ENCODE measurements at regions not wholly inside any gene's neighbourhood (a gene's known extent, or its start where the extent isn't known, plus 50 kb on each side); places are given as distances from the start of the nearest gene placed in this dataset.
"Not testable (repeated sequence)": the region's sequence is repeated elsewhere in the genome, so short reads cannot be mapped to it uniquely, and the experiment has no call there.

DNA sequence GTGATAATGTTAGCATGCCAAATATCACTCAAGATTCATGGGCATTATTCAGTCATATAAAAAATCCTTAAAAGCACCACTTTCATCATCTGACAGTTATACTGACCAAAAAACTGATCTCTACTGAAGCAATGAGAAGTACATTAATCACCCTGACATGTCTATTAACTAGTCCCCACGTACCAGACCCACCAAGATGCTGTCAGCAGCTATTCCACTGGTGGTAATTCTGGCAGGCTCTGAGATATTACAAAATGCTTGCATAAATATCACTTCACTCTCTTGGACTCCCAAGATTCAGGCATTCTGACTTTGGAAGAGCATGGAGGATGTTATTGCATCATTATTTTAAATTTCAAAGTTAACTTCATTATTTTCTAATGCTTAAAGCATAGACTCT lies 717.0 kb downstream of the DNAH5 start:
- no peak for DNase-seq (ENCODE audit: low read depth, low spot score)

DNA sequence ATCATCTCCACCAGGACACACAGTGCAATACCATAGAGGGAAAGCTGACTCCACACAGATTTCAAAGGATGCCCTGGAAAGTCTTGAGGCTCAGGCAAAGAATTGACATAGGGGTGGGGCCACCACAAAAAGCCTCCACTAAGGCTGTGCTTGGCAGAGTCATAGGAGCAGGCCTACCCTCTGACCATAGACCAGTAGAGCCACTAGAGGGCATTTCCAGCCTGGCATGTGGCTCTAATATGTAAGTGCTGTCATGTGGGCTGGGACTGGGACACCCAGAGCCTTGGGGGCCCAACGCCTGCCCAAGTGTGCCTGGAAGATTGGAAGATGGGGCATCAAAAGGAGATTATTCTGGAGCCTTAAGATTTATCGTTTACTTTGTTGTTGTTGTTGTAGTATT lies 726.0 kb downstream of the DNAH5 start:
- peak; percentile 8 for DNase-seq (ENCODE audit: low read depth, low spot score)

DNA sequence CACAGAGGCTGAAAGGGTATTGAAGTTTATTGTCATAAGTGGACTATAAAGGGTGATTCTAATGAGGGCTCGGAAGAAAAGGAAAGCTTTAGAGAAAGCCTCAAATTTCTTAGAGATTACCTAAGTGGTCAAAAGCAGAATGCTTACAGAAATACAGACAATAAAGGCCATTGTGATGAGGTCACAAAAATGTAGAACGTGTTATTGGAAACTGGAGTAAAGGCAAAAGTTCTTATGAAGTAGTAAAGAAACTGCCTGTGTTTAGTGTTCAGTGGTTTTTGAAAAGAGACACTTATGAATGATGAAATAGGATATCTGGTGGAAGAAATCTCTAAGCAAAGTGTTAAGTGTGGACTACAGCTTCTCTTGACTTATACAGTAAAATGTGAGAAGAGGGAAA lies 726.9 kb downstream of the DNAH5 start:
- no peak for DNase-seq (ENCODE audit: low read depth, low spot score)

GRCh38 chr5:13215806-13216205 lies 728.7 kb downstream of the DNAH5 start:
- DNase-seq (ENCODE audit: low read depth, low spot score) = no peak

GRCh38 chr5:13215370-13215769 lies 729.1 kb downstream of the DNAH5 start:
- no peak for DNase-seq (ENCODE audit: low read depth, low spot score)

DNA sequence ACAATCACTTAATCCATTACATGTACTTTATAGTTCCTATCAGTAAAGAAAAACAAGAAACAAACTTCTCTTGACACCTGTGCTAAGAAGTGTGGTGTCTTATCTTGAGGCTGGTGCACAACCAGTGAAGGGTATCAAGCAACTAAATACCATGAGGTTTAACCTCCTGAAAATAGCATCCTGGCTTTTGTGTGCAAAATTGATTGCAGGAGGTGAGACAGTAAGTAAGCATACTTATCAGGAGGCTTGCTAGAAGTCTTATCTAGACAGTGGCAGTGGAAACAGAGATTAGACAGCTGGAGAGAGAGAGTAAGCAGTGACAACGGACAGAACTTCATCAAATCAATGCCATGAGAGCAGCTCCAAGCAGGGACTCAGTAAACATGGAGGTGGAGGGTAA lies 730.3 kb downstream of the DNAH5 start:
- no peak for DNase-seq (ENCODE audit: low read depth, low spot score)

GRCh38 chr5:13212886-13213285 lies 731.6 kb downstream of the DNAH5 start:
- no peak for DNase-seq (ENCODE audit: low read depth, low spot score)

DNA sequence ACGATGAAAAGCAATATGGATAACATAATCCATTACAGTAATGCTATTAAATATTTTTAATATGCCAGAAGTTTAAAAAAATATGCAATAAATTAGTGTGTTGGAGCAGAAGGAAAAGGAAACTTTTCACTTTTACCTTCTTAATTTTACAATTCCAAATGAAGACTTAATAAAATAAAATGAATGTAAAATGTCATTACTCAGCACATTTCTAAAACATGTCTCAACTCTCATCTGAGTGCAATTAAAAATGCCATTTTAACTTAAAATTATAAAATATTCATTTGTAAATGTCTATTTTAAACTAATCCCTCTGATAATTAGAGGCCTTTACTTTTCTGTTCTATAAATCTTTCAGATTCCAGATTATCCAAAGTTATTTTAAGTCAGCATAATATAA lies 733.4 kb downstream of the DNAH5 start:
- no peak for DNase-seq (ENCODE audit: low read depth, low spot score)

DNA sequence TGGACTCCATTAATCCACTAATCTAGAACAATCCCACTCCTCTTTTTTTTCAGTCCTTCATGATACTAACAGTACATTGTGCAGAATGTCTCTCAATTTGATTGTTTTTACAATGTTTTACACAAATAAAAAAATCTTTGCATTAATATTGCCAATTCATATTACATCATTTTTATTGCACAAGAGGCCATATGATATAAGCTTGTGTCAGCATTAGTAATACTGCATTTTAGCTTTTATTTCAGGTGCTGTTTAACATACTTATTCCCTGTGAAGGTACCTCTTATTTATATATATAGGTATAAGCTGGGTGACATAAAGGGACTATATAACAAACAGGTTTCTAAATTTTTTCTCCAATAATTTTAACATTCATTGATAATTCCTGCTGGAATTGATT lies 737.4 kb downstream of the DNAH5 start:
- no peak for DNase-seq (ENCODE audit: low read depth, low spot score)

DNA sequence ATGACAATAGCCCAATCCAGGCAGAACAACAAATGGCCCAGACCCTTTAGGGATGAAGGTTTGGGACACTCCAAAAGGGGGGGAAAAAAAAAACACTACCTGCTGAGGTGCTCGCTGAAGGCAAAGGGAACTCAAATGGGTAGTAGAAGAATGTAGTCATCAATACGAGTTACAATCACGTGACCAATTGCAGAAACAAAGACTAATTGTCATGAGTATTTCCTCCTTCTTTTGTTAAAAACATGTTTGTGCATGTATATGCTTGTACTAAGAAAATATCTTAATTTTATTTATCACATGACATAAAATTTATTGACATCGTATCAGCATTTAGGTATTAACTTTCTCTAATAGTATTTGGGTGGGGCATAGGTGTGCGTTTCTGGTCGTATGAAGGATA lies 743.5 kb downstream of the DNAH5 start:
- DNase-seq (ENCODE audit: low read depth, low spot score) = no peak

DNA sequence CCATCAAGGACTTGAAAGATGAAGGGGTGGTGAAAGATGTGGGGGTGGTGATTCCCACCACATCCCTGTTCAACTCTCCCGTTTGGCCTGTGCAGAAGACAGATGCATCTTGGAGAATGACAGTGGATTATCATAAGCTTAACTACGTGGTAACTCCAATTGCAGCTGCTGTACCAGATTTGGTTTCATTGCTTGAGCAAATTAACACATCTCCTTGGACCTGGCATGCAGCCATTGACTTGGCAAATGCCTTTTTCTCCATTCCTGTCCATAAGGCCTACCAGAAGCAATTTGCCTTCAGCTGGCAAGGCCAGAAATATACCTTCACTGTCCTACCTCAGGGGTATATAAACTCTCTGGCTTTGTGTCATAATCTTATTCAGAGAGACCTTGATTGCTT lies 746.3 kb downstream of the DNAH5 start:
- DNase-seq (ENCODE audit: low read depth, low spot score) = not testable (repeated sequence)

DNA sequence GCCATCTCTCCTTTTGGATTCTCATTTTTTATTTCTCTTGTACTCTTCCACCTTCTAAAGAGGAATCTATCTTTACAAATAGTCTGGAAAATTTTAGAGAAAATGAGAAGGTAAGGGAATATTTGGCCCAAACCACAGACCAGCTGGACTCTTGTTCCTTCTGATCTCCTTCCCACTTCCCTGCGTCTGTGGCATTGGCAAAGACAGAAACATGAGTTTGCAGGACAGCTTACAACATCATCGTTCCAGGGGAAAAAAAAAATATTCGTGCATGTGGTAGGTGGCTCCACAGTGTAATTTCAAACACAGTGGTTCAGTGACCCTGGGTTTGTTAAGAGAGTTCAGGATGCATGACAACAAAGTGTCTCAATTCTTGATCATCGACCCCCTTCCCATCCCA lies 755.0 kb downstream of the DNAH5 start:
- no peak for DNase-seq (ENCODE audit: low read depth, low spot score)

GRCh38 chr5:13188371-13188770 lies 756.1 kb downstream of the DNAH5 start:
- no peak for DNase-seq (ENCODE audit: low read depth, low spot score)

DNA sequence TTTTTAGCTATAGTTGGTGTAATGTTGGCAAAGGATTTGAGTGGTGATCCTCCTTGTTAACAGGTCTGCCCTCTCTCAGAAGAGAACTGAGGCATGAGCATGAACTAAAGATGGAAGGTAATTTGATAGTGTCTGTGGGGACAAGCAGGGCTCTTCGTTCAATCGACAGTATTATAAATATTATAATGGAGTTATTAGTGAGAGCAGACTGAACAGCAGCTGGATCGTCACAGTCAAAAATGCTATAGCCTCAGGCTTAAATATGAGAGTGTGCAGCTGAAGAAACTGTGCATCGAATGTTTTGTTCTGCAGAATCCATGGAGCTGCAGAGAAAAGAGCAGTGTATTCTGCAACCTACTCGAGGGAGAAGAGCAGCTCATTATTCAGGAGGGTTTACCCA lies 757.3 kb downstream of the DNAH5 start:
- DNase-seq (ENCODE audit: low read depth, low spot score) = no peak

- no peak for DNase-seq (ENCODE audit: low read depth, low spot score)
These were observed 758.3 kb downstream of the DNAH5 start for GRCh38 chr5:13186177-13186576.

DNA sequence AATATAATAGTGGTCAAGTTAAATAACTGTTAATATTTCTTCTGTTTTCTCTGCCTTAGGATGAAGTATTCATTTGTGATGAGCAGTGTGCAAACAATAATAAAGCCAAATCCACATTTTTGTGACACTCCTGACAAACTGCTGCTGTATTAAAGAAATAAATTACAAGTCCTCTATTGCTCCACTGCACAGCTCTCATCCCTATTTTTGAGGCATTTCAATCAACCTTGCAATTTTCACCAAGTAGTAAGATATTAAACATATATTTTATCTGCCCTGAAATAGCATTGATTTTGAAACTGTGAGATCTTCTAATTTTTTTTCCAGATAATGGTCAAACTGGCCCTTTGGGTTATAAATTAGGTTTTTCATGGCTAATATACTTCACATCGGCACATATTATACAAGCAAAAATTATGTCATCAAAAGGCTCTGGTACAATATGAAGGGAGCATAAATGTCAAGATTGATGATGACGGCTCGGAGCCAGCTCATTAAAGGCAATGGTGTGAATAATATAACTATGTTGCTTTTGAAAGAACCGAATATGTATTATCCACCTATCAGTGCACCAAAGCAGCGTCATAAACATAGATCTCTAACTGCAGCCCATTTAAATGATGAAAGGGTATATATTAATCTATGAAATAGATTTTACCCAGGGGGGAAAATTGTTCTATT lies 764.9 kb downstream of the DNAH5 start:
- no peak for DNase-seq (ENCODE audit: low read depth, low spot score)

- DNase-seq (ENCODE audit: low read depth, low spot score) = no peak
These were observed 800.9 kb downstream of the DNAH5 start for GRCh38 chr5:13143630-13144029.

- no peak for DNase-seq (ENCODE audit: low read depth, low spot score)
These were observed 801.3 kb downstream of the DNAH5 start for GRCh38 chr5:13143214-13143613.

- no peak for DNase-seq (ENCODE audit: low read depth, low spot score)
These were observed 810.5 kb downstream of the DNAH5 start for GRCh38 chr5:13133951-13134350.

DNA sequence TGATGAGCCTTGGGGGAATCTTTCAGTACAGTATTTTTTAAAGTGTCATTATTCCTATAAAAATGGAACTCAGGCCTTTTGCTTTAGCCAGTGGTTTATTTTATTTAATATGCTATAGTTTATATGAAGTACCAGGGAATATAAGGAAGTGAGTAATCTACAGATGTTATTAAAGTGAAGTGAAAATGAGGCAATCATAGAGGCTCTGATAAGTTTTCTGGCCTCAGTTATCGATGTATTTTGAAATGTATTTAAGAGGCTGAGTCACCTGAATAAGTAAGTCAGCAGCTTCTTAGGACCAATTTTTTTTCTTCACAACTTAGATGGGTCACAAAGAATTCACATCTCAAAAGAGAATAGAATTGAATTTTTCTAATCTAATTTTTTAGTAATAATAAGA lies 829.0 kb downstream of the DNAH5 start:
- DNase-seq (ENCODE audit: low read depth, low spot score) = no peak

GRCh38 chr5:13108265-13108664 lies 836.2 kb downstream of the DNAH5 start:
- no peak for DNase-seq (ENCODE audit: low read depth, low spot score)

- no peak for DNase-seq (ENCODE audit: low read depth, low spot score)
These were observed 837.0 kb downstream of the DNAH5 start for GRCh38 chr5:13107537-13107936.

DNA sequence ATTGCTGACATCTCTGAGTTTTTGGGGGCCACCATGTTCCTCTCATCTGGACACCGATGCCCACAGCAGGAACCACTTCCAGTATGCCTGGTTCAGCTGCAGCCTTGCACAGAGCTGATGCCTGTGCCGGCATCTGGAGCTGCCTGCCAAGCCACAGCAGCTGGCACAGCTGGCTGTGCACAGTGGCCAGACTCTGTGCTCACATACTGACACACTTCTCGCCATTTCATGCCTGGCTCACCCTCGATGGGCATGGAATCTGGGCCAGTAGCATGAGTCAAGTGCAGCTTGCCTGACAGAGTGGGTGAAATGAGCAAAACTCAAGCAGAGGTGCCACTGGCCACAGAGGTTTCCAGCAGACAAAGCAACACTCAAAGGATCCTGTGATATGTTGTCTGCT lies 863.4 kb downstream of the DNAH5 start:
- no peak for DNase-seq (ENCODE audit: low read depth, low spot score)

DNA sequence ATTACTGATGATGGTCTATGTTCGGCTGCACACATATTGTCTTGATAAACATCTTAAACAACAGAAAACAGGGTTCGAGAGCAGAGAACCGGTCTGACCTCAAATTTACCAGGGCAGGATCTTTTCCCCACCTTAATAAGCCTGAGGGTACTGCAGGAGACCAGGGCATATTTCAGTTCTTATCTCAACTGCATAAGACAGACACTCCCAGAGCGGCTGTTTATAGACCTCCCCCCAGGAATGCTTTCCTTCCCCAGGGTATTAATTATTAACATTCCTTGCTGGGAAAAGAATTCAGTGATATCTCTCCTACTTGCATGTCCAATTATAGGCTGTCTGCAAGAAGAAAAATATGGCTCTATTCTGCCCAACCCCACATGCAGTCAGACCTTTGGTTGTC lies 871.6 kb downstream of the DNAH5 start:
- DNase-seq (ENCODE audit: low read depth, low spot score) = peak; percentile 2
